Peyer's patch (tissue), 4 donors: ENCODE measurements at regions not wholly inside any gene's neighbourhood (a gene's known extent, or its start where the extent isn't known, plus 50 kb on each side); places are given as distances from the start of the nearest gene placed in this dataset.

Experiments
- POLR2A ChIP-seq, 2 donors: fragments of 450-650 bp; IDR thresholded peaks; one replicate each; pipeline ENCODE4 v1.5.1; 2017; ENCODE audit warnings: antibody characterized with exemption in 2 of 2, mild to moderate bottlenecking in 2 of 2, moderate library complexity in 2 of 2
- TF ChIP-seq, protein P1 (sequence below), 6 experiments: fragments of 450-650 bp in 4 of 6; fragments of 200-600 bp in 2 of 6; sonication (generic) in 1 of 6; IDR thresholded peaks; one replicate each; pipeline ENCODE4 v1.5.1; 2017 to 2019; ENCODE audit warnings: antibody characterized with exemption in 6 of 6, mild to moderate bottlenecking in 3 of 6, moderate library complexity in 1 of 6

DNA sequence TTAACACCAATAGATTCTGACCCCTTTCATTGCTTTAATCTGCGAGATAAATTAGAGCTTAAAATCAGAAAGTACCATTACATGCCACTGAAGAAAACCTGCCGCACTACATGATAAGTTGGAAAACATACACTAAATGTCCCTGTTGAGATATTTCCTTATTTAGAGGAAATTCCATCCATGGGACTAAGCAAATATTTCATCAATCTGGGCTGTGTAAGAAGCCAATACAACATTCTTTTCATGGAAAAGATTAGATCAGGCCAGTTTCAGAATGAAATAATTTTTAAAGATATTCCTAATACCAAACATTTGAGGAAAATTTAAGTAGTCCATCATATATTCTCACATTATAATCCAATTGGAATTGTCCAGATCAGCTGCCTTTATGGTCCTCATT lies 112.8 kb downstream of the LLPH start:
- no peak for TF ChIP-seq POLR2A (IDR thresholded peaks at IDR 0.05)
- TF ChIP-seq, protein P1, sequence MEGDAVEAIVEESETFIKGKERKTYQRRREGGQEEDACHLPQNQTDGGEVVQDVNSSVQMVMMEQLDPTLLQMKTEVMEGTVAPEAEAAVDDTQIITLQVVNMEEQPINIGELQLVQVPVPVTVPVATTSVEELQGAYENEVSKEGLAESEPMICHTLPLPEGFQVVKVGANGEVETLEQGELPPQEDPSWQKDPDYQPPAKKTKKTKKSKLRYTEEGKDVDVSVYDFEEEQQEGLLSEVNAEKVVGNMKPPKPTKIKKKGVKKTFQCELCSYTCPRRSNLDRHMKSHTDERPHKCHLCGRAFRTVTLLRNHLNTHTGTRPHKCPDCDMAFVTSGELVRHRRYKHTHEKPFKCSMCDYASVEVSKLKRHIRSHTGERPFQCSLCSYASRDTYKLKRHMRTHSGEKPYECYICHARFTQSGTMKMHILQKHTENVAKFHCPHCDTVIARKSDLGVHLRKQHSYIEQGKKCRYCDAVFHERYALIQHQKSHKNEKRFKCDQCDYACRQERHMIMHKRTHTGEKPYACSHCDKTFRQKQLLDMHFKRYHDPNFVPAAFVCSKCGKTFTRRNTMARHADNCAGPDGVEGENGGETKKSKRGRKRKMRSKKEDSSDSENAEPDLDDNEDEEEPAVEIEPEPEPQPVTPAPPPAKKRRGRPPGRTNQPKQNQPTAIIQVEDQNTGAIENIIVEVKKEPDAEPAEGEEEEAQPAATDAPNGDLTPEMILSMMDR (IDR thresholded peaks at IDR 0.05), result no peak
